ENCODE measurements at regions not wholly inside any gene's neighbourhood (a gene's known extent, or its start where the extent isn't known, plus 50 kb on each side); places are given as distances from the start of the nearest gene placed in this dataset.

GRCh38 chr2:75274936-75275335 lies 75.6 kb upstream of the TACR1 start (continued):
- TF ChIP-seq PBX3 (IDR thresholded peaks at IDR 0.05; ENCODE audit: insufficient replicate concordance, low read depth, low read length) (no peak), MEF2A (IDR thresholded peaks at IDR 0.05; ENCODE audit: insufficient read depth, low read depth, low read length) (no peak), TAF1 (IDR thresholded peaks at IDR 0.05; ENCODE audit: borderline replicate concordance, low read depth, low read length) (no peak)

GRCh38 chr2:75268112-75268511 lies 68.8 kb upstream of the TACR1 start:
- TF ChIP-seq E2F4 (IDR thresholded peaks at IDR 0.05; ENCODE audit: low read depth, low read length) (no peak), TCF7 (IDR thresholded peaks at IDR 0.05; ENCODE audit: borderline replicate concordance) (no peak), EZH2 (IDR thresholded peaks at IDR 0.05; ENCODE audit: borderline replicate concordance, control insufficient read depth, low read depth, low read length) (no peak), TCF3 (IDR thresholded peaks at IDR 0.05; ENCODE audit: borderline replicate concordance, insufficient read depth, low read depth, low read length) (no peak), NFIC (IDR thresholded peaks at IDR 0.05; ENCODE audit: low read depth, low read length) (no peak), PRDM15 (CRISPR knock-in tag; IDR thresholded peaks at IDR 0.05) (no peak), MTA3 (IDR thresholded peaks at IDR 0.05; ENCODE audit: borderline replicate concordance, low read length) (no peak)
- BruUV-seq (replicated peaks), result no TSS peak
- Histone ChIP-seq H3K27me3 (replicated peaks in 1 of 2; ENCODE audit: control insufficient read depth in 2 of 2, insufficient read depth in 2 of 2, low read length in 1 of 2) (no peaks in the 10 kb centered on the region), H3K9ac (ENCODE audit: control insufficient read depth, insufficient read depth, low read length) (no peak overlapping the region), H3K4me3 (no peak overlapping the region), H3K4me2 (ENCODE audit: control insufficient read depth, insufficient read depth) (no peak overlapping the region), H2AFZ (ENCODE audit: control insufficient read depth, low read depth, low read length) (no peak overlapping the region), H3K9me3 (replicated peaks; ENCODE audit: control insufficient read depth, insufficient read depth, low read length) (no peaks in the 10 kb centered on the region; the same call in 2 of the 3 replicates), H3K27ac (ENCODE audit: control insufficient read depth, insufficient read depth) (no peak overlapping the region), H4K20me1 (ENCODE audit: control insufficient read depth, insufficient read depth) (no peaks in the 10 kb centered on the region), H3K4me1 (ENCODE audit: control insufficient read depth, insufficient read depth, low read length) (no peaks in the 10 kb centered on the region), H3K36me3 (ENCODE audit: control insufficient read depth in 2 of 2, insufficient read depth in 2 of 2, low read length in 1 of 2) (no peaks in the 10 kb centered on the region), H3K79me2 (ENCODE audit: control insufficient read depth, insufficient read depth, low read length) (no peaks in the 10 kb centered on the region)
- intact Hi-C loops (cut with micrococcal nuclease; ENCODE audit: unreplicated experiment), result no loop called here
- ChIA-PET CTCF (interaction anchor here (0.6 to 1.2 kb wide), 3 partner anchors 8 to 33 kb away, joined by 3 to 4 read pairs (median 3); no protein-coding TSS in a partner anchor), RAD21 (ENCODE audit: unreplicated experiment) (no interaction called here), SMC1A (ENCODE audit: uncharacterized antibody, unreplicated experiment) (no interaction called here), POLR2A (no interaction called here)
- ATAC-seq, result no peak
- WGBS (ENCODE audit: insufficient coverage, insufficient replicate concordance, low lambda C conversion rate, missing lambda C conversion rate), result 60% methylated on average over 4 of the region's 4 CpGs
- no peak for FAIRE-seq
- in situ Hi-C loops (cut with MboI), result no loop called here
- DNase-seq (ENCODE audit: low read depth, low spot score), result no peak

Measured in GM12878 (cell line).